ENCODE measurements at regions not wholly inside any gene's neighbourhood (a gene's known extent, or its start where the extent isn't known, plus 50 kb on each side); places are given as distances from the start of the nearest gene placed in this dataset.

GRCh38 chr1:83058327-83058726 is 940.6 kb downstream of the TTLL7 start (continued):
- no peak for TF ChIP-seq CTCF (IDR thresholded peaks at IDR 0.05 in 2 of 3, conservative IDR thresholded peaks at IDR 0.05 in 1 of 3; ENCODE audit: control insufficient read depth in 2 of 3, extremely low read depth in 1 of 3, insufficient read depth in 1 of 3, low read depth in 3 of 3, low read length in 3 of 3)
- TF ChIP-seq SKIL (IDR thresholded peaks at IDR 0.05; ENCODE audit: low read depth, poor library complexity, severe bottlenecking) = no peak
- no peak for TF ChIP-seq HSF1 (IDR thresholded peaks at IDR 0.05; ENCODE audit: low read depth, low read length)
- no peak for TF ChIP-seq FOS (IDR thresholded peaks at IDR 0.05; ENCODE audit: borderline replicate concordance, extremely low read depth, insufficient read length)
- TF ChIP-seq ZZZ3 (IDR thresholded peaks at IDR 0.05; ENCODE audit: control insufficient read depth, insufficient read length, low read depth) = no peak
- TF ChIP-seq ZNF207 (IDR thresholded peaks at IDR 0.05; ENCODE audit: borderline replicate concordance) = no peak
